Heart left ventricle (tissue), 13 donors: ENCODE measurements at regions not wholly inside any gene's neighbourhood (a gene's known extent, or its start where the extent isn't known, plus 50 kb on each side); places are given as distances from the start of the nearest gene placed in this dataset.

Experiments used
- POLR2A ChIP-seq, 2 donors: fragments of 450-650 bp; IDR thresholded peaks; one replicate each; pipeline ENCODE4 v1.6.1; 2017; ENCODE audit warnings: antibody characterized with exemption in 2 of 2, mild to moderate bottlenecking in 2 of 2, moderate library complexity in 2 of 2
- TF ChIP-seq, protein P1 (sequence below), 12 donors: fragments of 200-600 bp; sonication (generic) in 4 of 12; IDR thresholded peaks; one replicate each; pipeline versions ENCODE4 v1.5.0 to v1.8.0; 2018 to 2022; ENCODE audit warnings: antibody characterized with exemption in 12 of 12, mild to moderate bottlenecking in 5 of 12
- donor health status: ischemic (EF 13 %, LVEDD 7.1; RV severe dilation, severe dysfunction).
- donor health status: DM: no; HTN: yes; CAD: no.
- donor health status: DM: no; HTN: no; CAD: no.
- donor health status: ischemic (EF 25% LVEDD 6.9; RV normal size, moderate dysfunction).
- donor health status: ischemic (EF 25% LVEDD 5.7; RV mildly dilated, moderate dysfunction).
- donor health status: ischemic (EF 35%, LVEDD 5.7; RV mildly dilated, moderate dysfunction).
- donor health status: nonischemic (EF 11% LVEDD 7.7; RV severe dilation, severe dysfunction).
- donor health status: DM: yes; HTN: yes; CAD: no.
- donor health status: PGD.
- donor health status: ischemic (EF 29% LVEDD 5.4; RV normal size, mild dysfunction).
- donor health status: nonischemic (EF 23%, LVEDD 6.1; RV moderate dilation, normal function).

DNA sequence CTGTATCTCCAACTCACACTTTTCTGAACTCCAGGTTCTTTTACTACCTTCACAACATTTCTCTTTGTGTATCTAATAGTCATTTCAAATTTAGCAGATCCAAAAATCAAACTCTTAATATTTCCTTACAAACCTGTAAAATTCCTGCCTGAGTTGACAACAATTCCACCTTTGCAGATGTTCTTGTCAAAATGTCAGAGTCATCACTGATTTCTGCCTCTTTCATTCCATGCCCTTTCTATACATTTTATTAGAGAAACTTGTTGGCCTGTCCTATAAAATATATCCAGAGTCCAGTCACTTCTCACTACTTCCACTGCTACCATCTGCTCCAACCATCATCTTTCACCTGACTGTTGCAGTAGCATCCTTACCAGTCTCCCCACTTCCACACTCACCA is 119.7 kb downstream of the CAPZA3 start:
- no peak for TF ChIP-seq POLR2A (IDR thresholded peaks at IDR 0.05)
- TF ChIP-seq, protein P1, sequence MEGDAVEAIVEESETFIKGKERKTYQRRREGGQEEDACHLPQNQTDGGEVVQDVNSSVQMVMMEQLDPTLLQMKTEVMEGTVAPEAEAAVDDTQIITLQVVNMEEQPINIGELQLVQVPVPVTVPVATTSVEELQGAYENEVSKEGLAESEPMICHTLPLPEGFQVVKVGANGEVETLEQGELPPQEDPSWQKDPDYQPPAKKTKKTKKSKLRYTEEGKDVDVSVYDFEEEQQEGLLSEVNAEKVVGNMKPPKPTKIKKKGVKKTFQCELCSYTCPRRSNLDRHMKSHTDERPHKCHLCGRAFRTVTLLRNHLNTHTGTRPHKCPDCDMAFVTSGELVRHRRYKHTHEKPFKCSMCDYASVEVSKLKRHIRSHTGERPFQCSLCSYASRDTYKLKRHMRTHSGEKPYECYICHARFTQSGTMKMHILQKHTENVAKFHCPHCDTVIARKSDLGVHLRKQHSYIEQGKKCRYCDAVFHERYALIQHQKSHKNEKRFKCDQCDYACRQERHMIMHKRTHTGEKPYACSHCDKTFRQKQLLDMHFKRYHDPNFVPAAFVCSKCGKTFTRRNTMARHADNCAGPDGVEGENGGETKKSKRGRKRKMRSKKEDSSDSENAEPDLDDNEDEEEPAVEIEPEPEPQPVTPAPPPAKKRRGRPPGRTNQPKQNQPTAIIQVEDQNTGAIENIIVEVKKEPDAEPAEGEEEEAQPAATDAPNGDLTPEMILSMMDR (IDR thresholded peaks at IDR 0.05), result no peak
